ENCODE measurements at regions not wholly inside any gene's neighbourhood (a gene's known extent, or its start where the extent isn't known, plus 50 kb on each side); places are given as distances from the start of the nearest gene placed in this dataset.

DNA sequence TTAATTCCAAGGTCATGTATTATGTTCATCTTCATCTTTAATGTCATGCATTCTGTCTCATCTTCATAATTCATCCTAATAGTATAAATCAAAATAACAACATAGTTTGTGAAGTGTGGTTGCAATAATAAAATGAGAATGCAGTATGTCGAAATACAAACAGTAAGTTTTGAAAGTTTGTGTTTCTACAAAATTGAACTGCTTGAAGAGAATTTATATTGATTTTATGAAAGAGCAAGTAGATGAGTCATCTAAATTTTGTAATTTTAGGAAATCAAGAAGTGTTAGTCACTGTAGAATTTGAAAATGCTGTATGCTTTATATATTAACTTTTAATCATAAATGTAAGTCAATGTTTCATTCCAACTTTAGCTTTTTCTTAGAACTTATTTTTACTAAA is 190.5 kb upstream of the PPP1R3A start:
- no peaks in the 10 kb centered on the region for H3K27me3 ChIP-seq (ENCODE audit: control insufficient read depth, insufficient read depth, low read length)
- H3K4me3 ChIP-seq (ENCODE audit: low read depth, low read length), result no peak overlapping the region
- no peak for DNase-seq (ENCODE audit: low read depth)
- TF ChIP-seq, protein P1, sequence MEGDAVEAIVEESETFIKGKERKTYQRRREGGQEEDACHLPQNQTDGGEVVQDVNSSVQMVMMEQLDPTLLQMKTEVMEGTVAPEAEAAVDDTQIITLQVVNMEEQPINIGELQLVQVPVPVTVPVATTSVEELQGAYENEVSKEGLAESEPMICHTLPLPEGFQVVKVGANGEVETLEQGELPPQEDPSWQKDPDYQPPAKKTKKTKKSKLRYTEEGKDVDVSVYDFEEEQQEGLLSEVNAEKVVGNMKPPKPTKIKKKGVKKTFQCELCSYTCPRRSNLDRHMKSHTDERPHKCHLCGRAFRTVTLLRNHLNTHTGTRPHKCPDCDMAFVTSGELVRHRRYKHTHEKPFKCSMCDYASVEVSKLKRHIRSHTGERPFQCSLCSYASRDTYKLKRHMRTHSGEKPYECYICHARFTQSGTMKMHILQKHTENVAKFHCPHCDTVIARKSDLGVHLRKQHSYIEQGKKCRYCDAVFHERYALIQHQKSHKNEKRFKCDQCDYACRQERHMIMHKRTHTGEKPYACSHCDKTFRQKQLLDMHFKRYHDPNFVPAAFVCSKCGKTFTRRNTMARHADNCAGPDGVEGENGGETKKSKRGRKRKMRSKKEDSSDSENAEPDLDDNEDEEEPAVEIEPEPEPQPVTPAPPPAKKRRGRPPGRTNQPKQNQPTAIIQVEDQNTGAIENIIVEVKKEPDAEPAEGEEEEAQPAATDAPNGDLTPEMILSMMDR (IDR thresholded peaks at IDR 0.05; ENCODE audit: insufficient read depth, low read length, poor library complexity, severe bottlenecking), result no peak
- H3K36me3 ChIP-seq (ENCODE audit: control insufficient read depth, insufficient read depth, low read length), result no peaks in the 10 kb centered on the region

DNA sequence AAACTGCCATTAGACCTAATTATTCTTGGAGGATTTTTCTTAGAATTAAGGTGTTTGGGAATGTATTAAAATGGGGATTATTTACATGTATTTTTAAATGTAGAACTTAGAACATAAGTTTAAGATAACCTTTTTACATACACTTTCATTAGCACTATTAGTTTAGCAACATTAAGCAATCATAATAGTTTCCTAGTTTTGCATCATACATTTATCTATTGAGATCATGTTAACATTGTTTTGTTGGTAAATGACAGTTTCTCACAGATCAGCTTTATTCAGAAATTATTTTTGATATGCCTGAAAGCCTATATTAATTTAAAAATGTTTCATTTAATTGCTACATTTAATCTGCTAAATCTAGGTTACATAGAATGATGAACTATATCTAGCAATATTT is 189.7 kb upstream of the PPP1R3A start:
- Histone ChIP-seq H3K36me3 (ENCODE audit: control insufficient read depth, insufficient read depth, low read length) (no peaks in the 10 kb centered on the region), H3K27me3 (ENCODE audit: control insufficient read depth, insufficient read depth, low read length) (no peaks in the 10 kb centered on the region), H3K4me3 (ENCODE audit: low read depth, low read length) (no peak overlapping the region)
- TF ChIP-seq, protein P1 (IDR thresholded peaks at IDR 0.05; ENCODE audit: insufficient read depth, low read length, poor library complexity, severe bottlenecking), result no peak
- DNase-seq (ENCODE audit: low read depth), result no peak

DNA sequence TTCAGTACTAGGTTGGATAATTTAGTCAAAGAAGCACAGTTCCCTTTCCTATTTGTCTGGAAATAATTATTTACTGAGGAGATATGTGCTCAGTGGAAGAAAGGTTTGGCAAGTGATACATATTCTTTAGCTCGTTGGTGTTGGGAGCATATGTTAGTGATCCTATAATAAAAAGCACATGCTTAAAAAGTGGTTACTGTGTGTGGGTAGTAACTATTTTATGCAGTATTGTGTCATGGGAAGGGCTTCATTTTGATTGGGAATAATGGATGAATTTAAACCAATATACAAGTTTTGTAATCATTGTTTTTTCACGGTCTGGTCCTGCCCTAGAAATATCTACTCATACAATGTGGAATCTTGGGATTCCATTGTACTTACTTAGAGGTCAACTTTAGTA is 188.7 kb upstream of the PPP1R3A start:
- Histone ChIP-seq H3K36me3 (ENCODE audit: control insufficient read depth, insufficient read depth, low read length) (no peaks in the 10 kb centered on the region), H3K4me3 (ENCODE audit: low read depth, low read length) (no peak overlapping the region), H3K27me3 (ENCODE audit: control insufficient read depth, insufficient read depth, low read length) (no peaks in the 10 kb centered on the region)
- TF ChIP-seq, protein P1 (IDR thresholded peaks at IDR 0.05; ENCODE audit: insufficient read depth, low read length, poor library complexity, severe bottlenecking), result no peak
- DNase-seq (ENCODE audit: low read depth), result no peak

DNA sequence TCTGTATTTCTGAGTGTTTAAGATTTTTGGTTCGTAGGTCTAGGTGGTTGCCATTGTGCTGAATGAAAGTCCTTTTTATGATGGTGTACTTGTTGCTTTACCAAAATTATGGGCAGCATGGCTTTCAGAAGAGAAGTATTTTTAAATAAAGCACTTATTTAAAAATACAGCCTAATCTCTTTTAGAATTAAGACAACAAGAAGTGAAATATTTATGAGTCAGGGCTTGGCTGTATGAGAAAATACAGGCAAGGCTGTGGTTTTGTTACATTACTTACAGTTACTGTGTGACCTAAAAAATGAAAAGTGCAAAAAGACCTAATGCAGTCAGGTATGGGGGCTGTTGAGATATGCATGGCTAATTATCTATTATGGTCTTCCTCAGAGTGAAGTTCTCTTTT is 185.2 kb upstream of the PPP1R3A start:
- TF ChIP-seq, protein P1 (IDR thresholded peaks at IDR 0.05; ENCODE audit: insufficient read depth, low read length, poor library complexity, severe bottlenecking), result no peak
- DNase-seq (ENCODE audit: low read depth), result no peak

DNA sequence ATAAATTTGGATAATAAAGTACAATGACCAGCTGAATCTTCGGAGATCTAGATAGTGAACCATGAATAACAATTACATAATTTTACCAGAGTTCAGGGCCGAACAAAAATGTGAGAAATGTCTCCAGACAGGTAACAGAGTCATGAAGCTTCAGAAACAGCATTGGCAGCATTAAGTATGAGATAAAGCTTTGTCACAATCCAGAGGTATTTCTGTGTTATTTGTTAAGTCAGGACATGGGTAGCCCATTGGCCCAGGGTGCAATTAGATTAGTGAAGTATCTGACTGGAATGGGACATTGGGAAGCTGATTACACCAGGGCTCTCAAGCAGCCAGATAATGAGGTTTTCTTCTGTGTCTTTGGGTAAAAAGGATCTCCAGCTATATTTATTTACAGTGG is 184.2 kb upstream of the PPP1R3A start:
- H3K27me3 ChIP-seq (ENCODE audit: control insufficient read depth, insufficient read depth, low read length), result no peaks in the 10 kb centered on the region
- TF ChIP-seq, protein P1 (IDR thresholded peaks at IDR 0.05; ENCODE audit: insufficient read depth, low read length, poor library complexity, severe bottlenecking), result no peak
- H3K4me3 ChIP-seq (ENCODE audit: low read depth, low read length), result no peak overlapping the region
- no peak for DNase-seq (ENCODE audit: low read depth)
- no peaks in the 10 kb centered on the region for H3K36me3 ChIP-seq (ENCODE audit: control insufficient read depth, insufficient read depth, low read length)

More for the DNA sequence above, 185.2 kb upstream of the PPP1R3A start:
- H3K27me3 ChIP-seq (ENCODE audit: control insufficient read depth, insufficient read depth, low read length), result no peaks in the 10 kb centered on the region
- H3K4me3 ChIP-seq (ENCODE audit: low read depth, low read length), result no peak overlapping the region
- no peaks in the 10 kb centered on the region for H3K36me3 ChIP-seq (ENCODE audit: control insufficient read depth, insufficient read depth, low read length)

DNA sequence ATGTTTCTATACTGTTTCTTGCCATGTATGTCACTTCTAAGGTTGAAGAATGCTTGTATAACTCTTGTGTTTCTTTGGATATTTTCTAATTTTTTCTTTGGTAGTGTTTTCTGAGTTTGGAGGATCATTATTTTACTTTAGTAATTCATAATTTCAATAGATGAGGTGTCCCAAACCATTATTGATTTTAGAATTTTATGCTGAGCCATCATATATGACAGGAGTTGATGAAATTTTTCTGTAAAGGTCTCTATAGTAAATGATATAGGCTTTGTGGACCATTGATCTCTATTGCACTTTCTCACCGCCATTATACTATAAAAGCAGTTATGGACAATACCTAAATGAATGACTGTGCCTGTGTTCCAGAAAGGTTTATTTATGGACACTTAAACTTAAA is 183.3 kb upstream of the PPP1R3A start:
- TF ChIP-seq, protein P1 (IDR thresholded peaks at IDR 0.05; ENCODE audit: insufficient read depth, low read length, poor library complexity, severe bottlenecking), result no peak
- DNase-seq (ENCODE audit: low read depth), result no peak
- Histone ChIP-seq H3K4me3 (ENCODE audit: low read depth, low read length) (no peak overlapping the region), H3K27me3 (ENCODE audit: control insufficient read depth, insufficient read depth, low read length) (no peaks in the 10 kb centered on the region), H3K36me3 (ENCODE audit: control insufficient read depth, insufficient read depth, low read length) (no peaks in the 10 kb centered on the region)
